ENCODE measurements at regions not wholly inside any gene's neighbourhood (a gene's known extent, or its start where the extent isn't known, plus 50 kb on each side); places are given as distances from the start of the nearest gene placed in this dataset.
"Not testable (repeated sequence)": the region's sequence is repeated elsewhere in the genome, so short reads cannot be mapped to it uniquely, and the experiment has no call there.

DNA sequence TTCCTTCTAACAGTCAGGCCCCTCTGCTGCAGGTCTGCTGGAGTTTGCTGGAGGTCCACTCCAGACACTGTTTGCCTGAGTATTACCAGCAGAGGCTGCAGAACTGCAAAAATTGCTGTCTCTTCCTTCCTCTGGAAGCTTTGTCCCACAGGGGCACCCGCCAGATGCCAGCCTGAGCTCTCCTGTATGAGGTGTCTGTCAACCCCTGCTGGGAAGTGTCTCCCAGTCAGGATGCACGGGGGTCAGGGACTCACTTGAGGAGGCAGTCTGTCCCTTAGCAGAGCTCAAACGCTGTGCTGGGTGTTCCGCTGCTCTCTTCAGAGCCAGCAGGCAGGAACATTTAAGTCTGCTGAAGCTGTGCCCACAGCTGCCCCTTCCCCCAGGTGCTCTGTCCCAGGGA lies 105.5 kb downstream of the ARHGAP36 start:
- TF ChIP-seq RAD21 (conservative IDR thresholded peaks at IDR 0.05 in 1 of 2, IDR thresholded peaks at IDR 0.05 in 1 of 2); BHLHE40 (IDR thresholded peaks at IDR 0.05; ENCODE audit: low read depth, low read length); CHD2 (IDR thresholded peaks at IDR 0.05; ENCODE audit: low read length, partially characterized antibody); SREBF2 (IDR thresholded peaks at IDR 0.05); PHF8 (IDR thresholded peaks at IDR 0.05; ENCODE audit: borderline replicate concordance, low read depth); RARB (CRISPR knock-in tag; IDR thresholded peaks at IDR 0.05); ZC3H11A (IDR thresholded peaks at IDR 0.05); MYC (IDR thresholded peaks at IDR 0.05; ENCODE audit: borderline replicate concordance, low read length): not testable (repeated sequence)
- TF ChIP-seq, protein P1, sequence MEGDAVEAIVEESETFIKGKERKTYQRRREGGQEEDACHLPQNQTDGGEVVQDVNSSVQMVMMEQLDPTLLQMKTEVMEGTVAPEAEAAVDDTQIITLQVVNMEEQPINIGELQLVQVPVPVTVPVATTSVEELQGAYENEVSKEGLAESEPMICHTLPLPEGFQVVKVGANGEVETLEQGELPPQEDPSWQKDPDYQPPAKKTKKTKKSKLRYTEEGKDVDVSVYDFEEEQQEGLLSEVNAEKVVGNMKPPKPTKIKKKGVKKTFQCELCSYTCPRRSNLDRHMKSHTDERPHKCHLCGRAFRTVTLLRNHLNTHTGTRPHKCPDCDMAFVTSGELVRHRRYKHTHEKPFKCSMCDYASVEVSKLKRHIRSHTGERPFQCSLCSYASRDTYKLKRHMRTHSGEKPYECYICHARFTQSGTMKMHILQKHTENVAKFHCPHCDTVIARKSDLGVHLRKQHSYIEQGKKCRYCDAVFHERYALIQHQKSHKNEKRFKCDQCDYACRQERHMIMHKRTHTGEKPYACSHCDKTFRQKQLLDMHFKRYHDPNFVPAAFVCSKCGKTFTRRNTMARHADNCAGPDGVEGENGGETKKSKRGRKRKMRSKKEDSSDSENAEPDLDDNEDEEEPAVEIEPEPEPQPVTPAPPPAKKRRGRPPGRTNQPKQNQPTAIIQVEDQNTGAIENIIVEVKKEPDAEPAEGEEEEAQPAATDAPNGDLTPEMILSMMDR (IDR thresholded peaks at IDR 0.05), result not testable (repeated sequence)
- TF ChIP-seq, protein P2, sequence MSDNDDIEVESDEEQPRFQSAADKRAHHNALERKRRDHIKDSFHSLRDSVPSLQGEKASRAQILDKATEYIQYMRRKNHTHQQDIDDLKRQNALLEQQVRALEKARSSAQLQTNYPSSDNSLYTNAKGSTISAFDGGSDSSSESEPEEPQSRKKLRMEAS (IDR thresholded peaks at IDR 0.05), result not testable (repeated sequence)

Measured in A549 (cell line).